Left lung (tissue), 4 donors: ENCODE measurements at regions not wholly inside any gene's neighbourhood (a gene's known extent, or its start where the extent isn't known, plus 50 kb on each side); places are given as distances from the start of the nearest gene placed in this dataset.
"Not testable (repeated sequence)": the region's sequence is repeated elsewhere in the genome, so short reads cannot be mapped to it uniquely, and the experiment has no call there.

ENCODE experiments used
- ATAC-seq: fragments of 200-7000 bp; cut with Tn5 transposase; one replicate; pipeline ENCODE4 v1.9.1; 2020; ENCODE audit warnings: moderate library complexity
- DNase-seq, 4 donors: peaks; one replicate each; pipeline ENCODE4 v3.0.0-alpha.2; 2013 to 2020
- H3K27ac ChIP-seq, 2 donors: fragments of 200-600 bp; sonication (generic) in 1 of 2; one replicate each; pipeline versions ENCODE4 v1.5.0 to v1.8.0; 2020 to 2021
- H3K27me3 ChIP-seq, 2 donors: fragments of 200-600 bp; sonication (generic) in 1 of 2; one replicate each; pipeline versions ENCODE4 v1.5.0 to v1.8.0; 2020 to 2021
- H3K36me3 ChIP-seq, 2 donors: fragments of 200-600 bp; sonication (generic) in 1 of 2; one replicate each; pipeline versions ENCODE4 v1.5.0 to v1.8.0; 2020 to 2021
- H3K4me1 ChIP-seq, 2 donors: fragments of 200-600 bp; one replicate each; pipeline ENCODE4 v1.8.0; 2021
- H3K4me3 ChIP-seq, 2 donors: fragments of 200-600 bp; sonication (generic) in 1 of 2; one replicate each; pipeline versions ENCODE4 v1.5.0 to v1.8.0; 2020 to 2021; ENCODE audit warnings: mild to moderate bottlenecking in 1 of 2
- H3K9me3 ChIP-seq, 2 donors: fragments of 200-600 bp; sonication (generic) in 1 of 2; one replicate each; pipeline versions ENCODE4 v1.5.0 to v1.8.0; 2020 to 2021
- intact Hi-C, 2 donors: fragments of 100-400 bp; cut with DNase I; formaldehyde crosslinking; loops; one replicate each; pipeline versions ENCODE4 v1.11.2 to v1.14.2; 2022
- TF ChIP-seq, protein P1 (sequence below), 2 donors: fragments of 200-600 bp; sonication (generic) in 1 of 2; IDR thresholded peaks; one replicate each; pipeline versions ENCODE4 v1.5.0 to v1.8.0; 2021; ENCODE audit warnings: antibody characterized with exemption in 2 of 2
- donor health status: DM: no; HTN: yes; CAD: no.
- donor health status: DM: no; HTN: no; CAD: no.

DNA sequence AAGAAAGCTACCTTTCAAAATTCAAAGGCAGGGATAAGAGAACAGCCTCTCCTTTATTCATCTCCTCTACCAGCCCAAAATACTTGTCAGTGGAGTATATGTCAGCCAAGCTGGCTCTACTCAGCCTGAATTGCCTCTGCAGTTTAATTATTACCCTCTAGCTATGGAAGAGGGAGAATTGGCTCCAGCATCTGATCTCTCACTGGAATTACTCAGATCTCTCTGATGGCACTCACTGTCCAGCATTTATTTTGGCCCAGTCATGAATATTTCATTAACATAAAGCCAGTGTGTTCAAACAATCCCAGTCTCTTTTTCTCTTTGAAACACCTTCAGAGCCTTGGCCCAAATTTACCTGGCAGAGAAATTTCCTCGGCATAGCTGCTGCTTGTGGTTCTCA, 58.6 kb upstream of the TMEM108 start:
- TF ChIP-seq, protein P1, sequence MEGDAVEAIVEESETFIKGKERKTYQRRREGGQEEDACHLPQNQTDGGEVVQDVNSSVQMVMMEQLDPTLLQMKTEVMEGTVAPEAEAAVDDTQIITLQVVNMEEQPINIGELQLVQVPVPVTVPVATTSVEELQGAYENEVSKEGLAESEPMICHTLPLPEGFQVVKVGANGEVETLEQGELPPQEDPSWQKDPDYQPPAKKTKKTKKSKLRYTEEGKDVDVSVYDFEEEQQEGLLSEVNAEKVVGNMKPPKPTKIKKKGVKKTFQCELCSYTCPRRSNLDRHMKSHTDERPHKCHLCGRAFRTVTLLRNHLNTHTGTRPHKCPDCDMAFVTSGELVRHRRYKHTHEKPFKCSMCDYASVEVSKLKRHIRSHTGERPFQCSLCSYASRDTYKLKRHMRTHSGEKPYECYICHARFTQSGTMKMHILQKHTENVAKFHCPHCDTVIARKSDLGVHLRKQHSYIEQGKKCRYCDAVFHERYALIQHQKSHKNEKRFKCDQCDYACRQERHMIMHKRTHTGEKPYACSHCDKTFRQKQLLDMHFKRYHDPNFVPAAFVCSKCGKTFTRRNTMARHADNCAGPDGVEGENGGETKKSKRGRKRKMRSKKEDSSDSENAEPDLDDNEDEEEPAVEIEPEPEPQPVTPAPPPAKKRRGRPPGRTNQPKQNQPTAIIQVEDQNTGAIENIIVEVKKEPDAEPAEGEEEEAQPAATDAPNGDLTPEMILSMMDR (IDR thresholded peaks at IDR 0.05), result no peak
- H3K4me3 ChIP-seq, result no peak overlapping the region
- H3K4me1 ChIP-seq, result no peaks in the 10 kb centered on the region
- intact Hi-C loops, result no loop called here
- DNase-seq (no peak), ATAC-seq (no peak)
- H3K36me3 ChIP-seq, result no peaks in the 10 kb centered on the region
- no peaks in the 10 kb centered on the region for H3K27me3 ChIP-seq
- peaks cover 0 to 8% of the 10 kb centered on the region in 2 donors for H3K9me3 ChIP-seq
- no peak overlapping the region for H3K27ac ChIP-seq

DNA sequence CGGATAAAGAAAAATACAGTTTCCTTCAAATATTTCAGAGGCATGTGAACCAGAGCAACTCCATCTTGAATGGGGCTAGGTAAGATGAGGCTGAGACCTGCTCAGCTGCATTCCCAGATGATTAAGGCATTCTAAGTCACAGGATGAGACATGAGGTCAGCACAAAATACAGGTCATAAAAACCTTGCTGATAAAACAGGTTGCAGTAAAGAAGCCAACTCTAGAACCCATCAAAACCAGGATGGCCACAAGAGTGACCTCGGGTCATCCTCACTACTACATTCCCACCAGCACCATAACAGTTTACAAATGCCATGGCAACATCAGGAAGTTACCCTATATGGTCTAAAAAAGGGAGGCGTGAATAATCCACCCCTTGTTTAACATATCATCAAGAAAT, 59.2 kb upstream of the TMEM108 start:
- ATAC-seq, DNase-seq, H3K27ac ChIP-seq, H3K4me3 ChIP-seq, H3K36me3 ChIP-seq, intact Hi-C loops, H3K9me3 ChIP-seq, H3K27me3 ChIP-seq, H3K4me1 ChIP-seq: not testable (repeated sequence)

DNA sequence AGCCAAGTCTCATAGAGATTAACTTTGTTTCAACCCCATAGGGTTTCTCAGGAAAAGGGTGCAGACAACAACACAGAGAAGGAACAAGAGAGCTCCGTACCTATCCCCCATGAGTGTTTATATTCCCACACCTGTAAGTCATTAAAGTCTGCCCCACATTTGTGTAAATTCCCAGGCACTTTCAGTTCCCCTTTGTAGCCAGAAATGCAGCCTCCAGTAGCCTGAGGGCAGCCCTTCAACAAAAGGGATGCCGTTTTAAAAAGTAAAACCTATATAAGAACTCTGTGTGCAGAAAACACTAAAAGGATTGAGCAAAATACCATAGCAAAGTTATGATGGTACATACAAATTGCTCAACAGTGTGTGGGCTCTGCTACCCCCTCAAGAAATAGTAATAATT, 59.7 kb upstream of the TMEM108 start:
- Histone ChIP-seq H3K4me3 (no peak overlapping the region), H3K27me3 (no peaks in the 10 kb centered on the region), H3K9me3 (peaks cover 0 to 8% of the 10 kb centered on the region in 2 donors), H3K4me1 (no peaks in the 10 kb centered on the region), H3K27ac (no peak overlapping the region), H3K36me3 (no peaks in the 10 kb centered on the region)
- no peak for ATAC-seq
- intact Hi-C loops, result no loop called here
- no peak for DNase-seq
- TF ChIP-seq, protein P1 (IDR thresholded peaks at IDR 0.05), result no peak

DNA sequence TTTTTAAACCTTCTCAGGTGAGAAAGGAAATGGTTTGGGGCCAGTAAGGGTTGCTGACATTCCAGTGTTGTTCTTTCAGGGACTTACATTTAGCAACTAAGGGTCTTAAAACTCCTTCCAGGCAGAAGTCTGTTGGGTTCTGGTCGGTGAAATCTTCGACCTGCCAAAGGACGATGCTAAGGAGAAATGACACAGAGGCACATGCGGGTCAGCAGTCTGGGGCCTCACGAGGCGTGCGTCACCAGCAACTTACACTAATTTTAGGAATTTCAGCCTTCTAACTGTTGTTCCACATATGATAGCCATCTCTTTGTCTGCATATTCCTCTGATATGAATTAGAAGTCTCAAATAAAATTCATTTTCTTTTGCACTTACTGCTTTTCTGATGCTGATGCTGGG, 64.1 kb upstream of the TMEM108 start:
- no peaks in the 10 kb centered on the region for H3K36me3 ChIP-seq
- ATAC-seq (no peak), DNase-seq (no peak)
- H3K4me3 ChIP-seq, result no peak overlapping the region
- intact Hi-C loops, result no loop called here
- no peaks in the 10 kb centered on the region for H3K27me3 ChIP-seq
- H3K9me3 ChIP-seq, result no peaks in the 10 kb centered on the region
- H3K27ac ChIP-seq, result no peak overlapping the region
- H3K4me1 ChIP-seq, result no peaks in the 10 kb centered on the region
- TF ChIP-seq, protein P1 (IDR thresholded peaks at IDR 0.05), result no peak

DNA sequence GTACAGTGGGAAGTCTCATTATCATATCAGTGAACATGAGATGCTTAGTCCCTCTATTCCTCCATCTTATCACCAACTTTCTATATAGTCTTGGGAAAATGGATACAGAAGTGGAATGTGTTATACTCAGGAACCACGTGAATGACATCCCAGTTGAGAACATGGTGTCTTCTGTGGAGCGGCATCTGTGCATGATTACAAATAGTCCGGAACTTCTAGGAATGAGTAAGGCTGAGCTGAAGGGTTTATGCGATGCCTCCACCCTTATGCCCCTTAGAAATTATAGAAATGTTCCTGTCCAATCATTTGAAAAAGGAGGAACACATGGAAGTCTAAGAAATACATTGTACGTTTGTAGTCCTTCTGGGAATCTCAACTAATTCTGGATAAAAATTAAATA, 64.8 kb upstream of the TMEM108 start:
- TF ChIP-seq, protein P1 (IDR thresholded peaks at IDR 0.05), result no peak

GRCh38 chr3:132972333-132972732, 65.9 kb upstream of the TMEM108 start:
- no peaks in the 10 kb centered on the region for H3K9me3 ChIP-seq
- no peaks in the 10 kb centered on the region for H3K36me3 ChIP-seq
- H3K4me3 ChIP-seq, result no peak overlapping the region
- TF ChIP-seq, protein P1 (IDR thresholded peaks at IDR 0.05), result no peak
- no peak for ATAC-seq
- H3K27ac ChIP-seq, result no peak overlapping the region
- intact Hi-C loops, result no loop called here
- H3K4me1 ChIP-seq, result no peaks in the 10 kb centered on the region
- H3K27me3 ChIP-seq, result no peaks in the 10 kb centered on the region
- DNase-seq, result no peak

More for the DNA sequence above, 64.8 kb upstream of the TMEM108 start:
- H3K27ac ChIP-seq, result no peak overlapping the region
- H3K4me3 ChIP-seq, result no peak overlapping the region
- H3K36me3 ChIP-seq, result no peaks in the 10 kb centered on the region
- no peaks in the 10 kb centered on the region for H3K9me3 ChIP-seq
- H3K4me1 ChIP-seq, result no peaks in the 10 kb centered on the region
- ATAC-seq (no peak), DNase-seq (no peak)
- no peaks in the 10 kb centered on the region for H3K27me3 ChIP-seq
- intact Hi-C loops, result no loop called here
